HG03280 (cell line): ENCODE measurements at regions not wholly inside any gene's neighbourhood (a gene's known extent, or its start where the extent isn't known, plus 50 kb on each side); places are given as distances from the start of the nearest gene placed in this dataset.

ENCODE experiments used
- ATAC-seq: cut with Tn5 transposase; IDR thresholded peaks from one replicate; pipeline ENCODE4 v1.9.1; 2021; ENCODE audit warnings: mild to moderate bottlenecking, moderate library complexity; ENCODE audit not compliant: unreplicated experiment

DNA sequence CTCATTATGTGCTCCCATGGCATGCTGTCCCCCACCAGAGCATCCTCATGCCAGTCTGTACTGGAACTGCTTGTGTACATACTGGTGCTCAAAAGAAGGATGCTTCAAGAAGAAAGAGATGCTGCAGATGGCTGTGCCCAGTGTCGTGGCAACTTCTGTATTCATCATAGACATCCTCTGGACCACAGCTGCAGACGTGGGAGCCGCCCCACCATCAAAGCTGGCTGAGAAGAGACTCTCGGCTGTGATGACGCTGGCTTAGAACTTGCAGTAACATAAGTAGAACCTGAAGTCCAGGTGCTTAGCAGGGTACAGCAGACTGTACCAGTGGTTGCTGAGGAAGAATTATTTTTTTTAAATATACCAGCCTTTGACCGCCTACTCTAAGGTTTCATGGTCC, 112.6 kb upstream of the ARHGAP5 start:
- no peak for ATAC-seq

DNA sequence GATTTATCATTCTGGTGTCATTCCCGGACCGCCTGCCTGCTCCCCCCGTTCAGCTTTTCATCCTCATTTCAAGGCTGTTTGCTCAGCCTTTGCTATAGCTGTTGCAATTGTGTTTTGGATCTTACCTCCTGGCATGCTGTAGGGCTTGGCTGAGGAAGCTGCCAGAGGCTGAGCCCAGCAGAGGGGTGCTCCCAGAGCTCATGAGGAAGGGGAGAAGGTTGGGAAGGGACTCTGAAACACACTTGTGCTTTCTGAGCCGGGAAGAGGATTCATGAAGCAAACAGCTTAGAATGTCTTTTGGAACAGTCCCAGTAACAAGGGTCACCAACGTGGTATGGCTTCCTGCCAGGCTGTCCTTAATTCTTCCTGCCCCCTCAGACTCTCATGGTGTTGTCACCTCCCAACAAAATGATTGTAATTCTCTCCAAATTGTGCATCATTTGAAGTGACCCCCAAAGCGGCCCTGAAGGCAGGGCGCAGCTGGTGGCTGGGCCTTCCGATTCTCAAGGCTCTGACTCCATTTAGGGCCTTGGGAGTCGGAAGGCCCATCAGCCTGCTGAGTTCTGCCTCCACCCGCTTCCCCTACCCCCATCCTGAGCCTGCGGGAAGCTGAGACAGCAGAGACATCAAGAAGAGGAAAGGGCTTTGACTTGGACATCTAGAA, 111.9 kb upstream of the ARHGAP5 start:
- no peak for ATAC-seq

DNA sequence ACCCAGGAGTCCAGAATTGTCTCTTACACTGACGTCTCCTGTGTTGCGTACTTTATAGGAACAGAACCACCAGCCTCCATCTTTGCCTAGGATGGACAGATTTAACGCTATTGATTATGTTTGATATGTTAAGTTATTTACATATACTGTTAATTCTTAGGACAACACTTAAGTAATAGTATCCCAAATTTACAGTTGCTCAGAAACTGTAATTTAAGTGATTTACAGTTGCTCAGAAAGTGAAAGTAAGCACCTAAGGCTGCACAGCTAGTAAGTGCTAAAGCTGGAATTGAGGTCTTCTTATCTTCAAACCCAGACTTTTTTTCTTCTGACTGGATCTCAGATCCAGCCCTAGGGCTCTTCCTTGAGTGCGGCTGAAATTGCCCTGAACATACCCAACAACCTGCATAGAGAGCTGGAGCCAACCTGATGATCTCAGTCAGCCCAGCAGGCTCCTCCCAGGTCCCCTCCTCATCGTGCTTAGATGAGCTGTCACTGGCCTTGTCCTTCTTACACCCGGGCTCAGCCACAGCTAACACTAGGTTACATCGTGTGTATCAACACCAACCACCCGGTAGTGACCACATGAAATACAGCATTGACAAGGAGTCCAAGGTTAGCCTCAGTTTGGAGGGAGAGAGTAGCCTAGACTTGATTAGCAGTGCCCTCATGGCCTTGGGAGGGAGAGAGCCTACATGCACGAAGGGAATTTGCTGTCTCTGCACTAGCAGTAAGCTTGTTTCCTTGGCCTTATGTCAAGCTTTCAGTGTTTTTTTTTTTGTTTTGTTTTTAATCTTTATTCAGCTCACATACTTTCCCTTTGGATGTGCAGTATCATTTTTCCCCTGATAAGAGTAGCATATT, 111.1 kb upstream of the ARHGAP5 start:
- ATAC-seq = no peak

DNA sequence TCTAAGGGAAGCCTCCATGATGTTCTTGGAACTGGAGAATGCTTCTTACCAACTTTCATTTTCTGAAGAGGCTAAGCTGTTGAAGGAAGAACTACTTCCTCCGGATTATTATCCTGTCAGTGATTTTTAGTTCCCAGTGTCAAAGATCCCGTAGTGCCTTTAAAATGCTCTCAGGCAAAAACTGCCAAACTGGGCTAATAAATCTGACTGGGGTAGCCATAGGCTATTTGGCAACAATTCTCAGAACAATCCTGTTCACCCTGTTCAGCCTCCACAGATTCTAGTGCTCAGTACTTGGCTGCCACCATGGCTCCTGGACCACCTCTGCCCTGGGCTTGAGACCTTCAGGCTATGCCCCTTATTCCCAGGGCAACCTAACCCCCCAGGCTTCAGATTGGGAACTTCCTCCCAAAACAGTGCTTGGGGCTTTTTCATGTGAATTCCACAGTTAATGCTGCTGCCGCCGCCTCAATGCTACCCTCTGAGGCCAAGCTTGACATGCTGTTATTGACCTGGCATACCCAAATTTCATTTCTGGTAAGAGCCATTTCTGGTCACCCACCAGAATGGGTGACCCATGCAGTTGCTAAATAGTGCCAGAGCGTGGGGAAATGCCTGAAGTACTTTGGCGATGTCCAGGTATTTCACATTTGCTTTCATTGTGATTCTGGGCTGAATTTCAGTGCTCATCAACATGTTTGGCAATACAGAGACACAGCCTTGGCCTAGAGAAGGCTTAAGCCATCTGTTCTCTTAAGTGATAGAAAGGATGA, 110.0 kb upstream of the ARHGAP5 start:
- ATAC-seq = no peak

DNA sequence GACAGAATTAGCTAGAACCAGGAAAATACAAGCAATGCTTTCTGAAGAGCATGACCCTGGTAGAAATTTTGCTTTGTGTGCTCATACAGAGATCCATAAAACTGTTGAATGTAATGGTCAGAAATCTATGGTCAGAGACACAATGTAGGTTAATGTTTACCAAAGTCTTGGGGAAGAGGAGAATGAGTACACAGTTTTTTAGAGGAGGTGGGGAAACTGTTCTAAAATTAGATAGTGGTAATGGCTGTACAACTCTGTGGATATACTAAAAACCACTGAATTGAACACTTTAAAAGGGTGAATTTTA, 109.5 kb upstream of the ARHGAP5 start:
- ATAC-seq = no peak

- no peak for ATAC-seq
Observed at GRCh38 chr14:31968107-31968810, 108.8 kb upstream of the ARHGAP5 start.

DNA sequence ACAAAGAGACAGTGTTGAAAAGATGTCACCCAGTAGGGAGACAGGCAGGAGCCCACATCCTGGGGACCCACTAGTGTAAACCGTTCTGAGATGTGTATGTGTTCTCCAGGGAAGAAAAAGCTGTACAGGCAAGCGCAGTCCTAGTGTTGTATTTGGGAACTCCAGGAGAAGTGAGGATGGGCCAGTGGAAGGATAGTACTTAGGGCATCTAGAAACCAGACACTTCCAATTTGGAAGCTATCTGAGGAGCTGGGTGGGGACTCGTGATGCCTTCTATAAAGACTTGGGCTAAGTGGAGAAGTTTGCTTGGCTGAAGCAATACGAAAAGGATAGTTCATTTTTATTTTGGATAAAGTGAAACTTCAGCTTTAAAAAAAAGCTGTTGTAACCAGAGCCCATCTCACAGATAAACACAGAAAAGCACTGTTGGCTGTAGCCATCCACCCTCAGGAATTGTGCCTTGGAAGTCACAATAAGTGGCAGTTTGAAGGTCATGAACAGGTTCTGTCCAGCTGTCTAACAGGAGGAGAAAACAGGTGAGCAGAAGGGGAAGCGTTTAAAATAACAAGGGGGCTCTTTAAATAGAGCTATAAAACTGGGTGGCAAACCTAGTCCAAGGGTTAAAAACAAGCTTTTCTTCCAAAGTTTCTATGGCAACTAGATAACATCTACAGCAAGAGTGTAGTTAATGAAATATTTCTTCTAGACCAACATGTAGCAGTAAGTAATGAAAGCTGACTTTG, 108.0 kb upstream of the ARHGAP5 start:
- ATAC-seq = no peak

DNA sequence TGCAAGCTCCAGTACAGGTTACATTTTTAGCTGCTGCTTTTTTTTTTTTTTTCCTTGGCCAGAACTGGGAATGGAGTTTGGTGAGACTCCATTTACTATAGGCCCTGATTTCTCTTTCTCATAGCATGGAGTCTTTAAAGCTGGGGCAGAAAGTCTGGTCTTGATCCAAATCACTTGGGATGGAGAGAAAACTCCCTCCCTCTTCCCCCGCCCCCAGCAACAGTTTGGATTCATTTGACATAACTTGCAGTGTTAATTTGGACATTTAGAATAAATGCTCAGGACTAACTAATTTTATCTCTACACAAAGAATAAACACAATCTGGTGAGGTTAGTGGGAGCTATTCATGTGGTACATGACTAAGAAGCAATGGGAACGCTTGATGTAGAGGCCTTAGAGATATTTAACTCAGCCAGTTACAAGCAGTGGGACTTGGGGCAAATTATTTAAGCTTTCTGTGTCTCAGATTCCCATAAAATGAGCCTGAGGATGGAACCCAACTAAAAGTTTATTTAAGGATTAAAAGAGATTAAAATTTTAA, 107.3 kb upstream of the ARHGAP5 start:
- no peak for ATAC-seq

GRCh38 chr14:31970744-31971143, 106.4 kb upstream of the ARHGAP5 start:
- ATAC-seq = no peak

DNA sequence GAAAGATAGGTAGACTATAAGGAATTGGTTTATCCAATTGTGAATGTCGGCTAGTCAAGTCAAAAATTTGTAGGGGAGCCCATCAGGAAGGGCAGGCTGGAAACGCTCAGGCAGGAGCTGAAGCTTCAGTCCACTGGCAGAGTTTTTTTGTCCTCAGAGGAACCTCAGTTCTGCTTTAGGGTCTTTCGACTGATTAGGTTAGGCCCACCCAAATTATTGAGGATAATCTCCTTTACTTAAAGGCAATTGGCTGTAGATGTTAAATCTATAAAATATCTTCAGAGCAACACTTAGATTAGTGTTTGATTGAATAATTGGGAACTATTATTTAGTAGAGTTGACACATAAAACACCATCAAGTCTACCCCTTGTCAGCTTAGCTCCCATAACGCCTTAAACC, 105.5 kb upstream of the ARHGAP5 start:
- ATAC-seq = no peak

DNA sequence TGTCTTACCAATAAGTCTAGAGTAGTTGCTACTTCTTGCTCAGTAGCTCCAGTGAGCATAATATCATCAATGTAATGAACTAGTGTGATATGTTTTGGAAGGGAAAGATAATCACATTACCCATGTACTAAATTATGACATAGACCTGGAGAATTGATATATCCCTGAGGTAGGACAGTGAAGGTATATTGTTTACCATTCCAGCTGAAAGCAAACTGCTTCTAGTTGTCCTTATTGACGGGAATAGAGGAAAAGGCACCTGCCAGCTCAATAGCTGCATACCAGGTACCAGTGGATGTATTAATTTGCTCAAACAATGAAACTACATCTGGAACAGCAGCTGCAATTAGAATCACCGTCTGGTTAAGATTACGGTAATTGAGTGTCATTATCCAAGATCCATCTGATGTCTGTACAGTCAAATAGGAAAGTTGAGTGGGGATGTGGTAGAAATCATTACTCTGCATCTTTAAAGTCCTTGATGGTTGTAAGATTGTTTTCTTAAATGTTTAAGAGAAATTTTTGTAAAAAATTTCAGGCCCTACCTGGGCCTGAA, 100.0 kb upstream of the ARHGAP5 start:
- no peak for ATAC-seq

DNA sequence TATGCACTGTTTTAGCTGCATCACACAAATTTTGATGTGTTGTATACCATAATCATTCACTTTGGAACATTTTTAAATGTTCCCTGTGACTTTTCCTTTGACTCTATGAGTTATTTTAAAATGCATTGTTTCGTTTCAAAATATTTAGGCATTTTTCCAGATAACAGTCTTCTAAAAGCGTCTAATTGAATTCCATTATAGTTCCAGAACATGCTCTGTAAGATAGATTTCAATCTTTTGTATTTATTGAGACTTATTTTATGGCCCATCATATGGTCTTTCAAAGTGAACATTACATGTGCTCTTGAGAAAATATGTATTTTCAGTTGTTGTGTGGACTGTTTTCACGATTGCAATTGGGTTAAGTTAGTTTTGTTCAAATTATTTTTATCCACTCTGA, 98.7 kb upstream of the ARHGAP5 start:
- ATAC-seq = no peak

DNA sequence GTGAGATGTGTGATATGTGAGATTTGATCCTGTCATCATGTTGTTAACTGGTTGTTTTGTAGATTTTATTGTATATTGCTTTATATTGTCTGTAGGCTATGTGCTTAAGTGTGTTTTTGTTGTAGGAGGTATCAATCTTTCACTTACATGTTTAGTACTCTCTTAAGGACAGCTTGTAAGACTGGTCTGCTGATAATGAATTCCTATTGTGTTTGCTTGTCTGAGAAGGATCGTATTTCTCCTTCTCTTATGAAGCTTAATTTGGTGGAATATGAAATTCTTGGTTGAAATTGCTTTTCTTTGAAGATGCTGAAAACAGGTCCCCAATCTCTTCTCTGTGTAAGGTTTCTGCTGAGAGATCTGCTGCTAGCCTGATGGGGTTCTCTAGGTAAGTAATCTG, 94.5 kb upstream of the ARHGAP5 start:
- ATAC-seq = no peak

DNA sequence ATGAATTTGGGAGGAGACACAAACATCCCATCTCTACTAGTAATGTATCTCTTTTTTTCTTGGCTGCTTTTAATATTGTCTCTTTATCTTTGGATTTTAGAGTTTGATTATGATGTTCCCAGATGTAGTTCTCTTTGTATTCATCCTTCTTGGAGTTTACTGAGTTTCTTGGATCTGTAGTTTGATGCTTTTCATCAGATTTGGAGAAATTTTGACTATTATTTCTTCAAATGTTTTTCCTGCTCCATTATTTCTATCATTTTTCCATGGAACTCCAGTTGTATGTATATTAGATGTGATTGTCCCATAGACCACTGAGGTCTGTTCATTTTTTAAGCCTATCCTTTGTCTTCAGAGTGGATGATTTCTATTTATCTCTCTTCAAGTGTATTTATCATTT, 90.7 kb upstream of the ARHGAP5 start:
- no peak for ATAC-seq

DNA sequence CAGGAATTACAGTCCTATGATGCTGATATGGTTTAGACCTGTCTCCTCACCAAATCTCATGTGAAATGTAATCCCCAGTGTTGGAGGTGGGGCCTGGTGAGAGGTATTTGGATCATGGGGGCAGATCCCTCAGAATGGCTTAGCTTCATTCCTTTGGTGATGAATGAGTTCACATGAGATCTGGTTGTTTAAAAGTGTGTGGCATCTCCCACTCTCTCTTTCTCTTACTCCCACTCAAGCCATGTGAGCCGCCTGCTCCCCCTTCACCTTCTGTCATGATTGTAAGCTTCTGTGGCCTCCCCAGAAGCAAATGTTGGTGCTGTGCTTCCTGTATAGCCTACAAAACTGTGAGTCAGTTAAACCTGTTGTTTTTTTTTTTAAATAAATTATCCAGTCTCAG, 89.4 kb upstream of the ARHGAP5 start:
- ATAC-seq = no peak

GRCh38 chr14:31988244-31988643, 88.9 kb upstream of the ARHGAP5 start:
- no peak for ATAC-seq

DNA sequence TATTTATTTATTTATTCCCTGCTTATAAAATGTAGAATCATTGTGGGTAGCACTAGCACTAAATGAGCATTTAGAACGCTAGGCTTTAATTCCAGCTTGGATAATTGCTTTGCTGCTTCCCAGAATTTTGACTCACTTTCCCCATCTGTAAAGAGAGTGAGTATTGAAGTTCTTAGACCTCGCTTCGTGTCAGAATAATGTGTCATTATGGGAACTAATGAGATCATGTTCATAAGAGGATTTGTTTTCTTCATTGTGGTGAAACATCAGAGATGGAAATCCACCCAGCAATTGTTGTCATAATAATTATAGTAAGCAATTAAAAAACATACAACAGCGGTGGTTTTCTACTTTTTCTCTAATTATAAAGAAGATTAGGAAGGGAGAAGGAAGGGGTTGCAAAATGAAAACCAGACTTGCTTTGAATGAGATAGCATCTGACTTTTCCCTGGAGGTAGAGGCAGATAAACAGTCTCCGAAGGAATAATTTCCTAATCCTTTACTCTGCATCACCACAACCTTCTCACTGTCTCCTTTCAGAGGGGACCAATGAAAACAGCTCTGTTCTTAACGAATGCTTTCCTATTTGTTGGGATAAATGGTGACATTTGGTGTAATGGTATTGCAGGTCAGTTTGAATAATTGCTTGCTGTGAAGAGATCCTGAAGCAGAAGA, 86.8 kb upstream of the ARHGAP5 start:
- ATAC-seq = no peak

GRCh38 chr14:31990926-31991572, 86.1 kb upstream of the ARHGAP5 start:
- no peak for ATAC-seq

DNA sequence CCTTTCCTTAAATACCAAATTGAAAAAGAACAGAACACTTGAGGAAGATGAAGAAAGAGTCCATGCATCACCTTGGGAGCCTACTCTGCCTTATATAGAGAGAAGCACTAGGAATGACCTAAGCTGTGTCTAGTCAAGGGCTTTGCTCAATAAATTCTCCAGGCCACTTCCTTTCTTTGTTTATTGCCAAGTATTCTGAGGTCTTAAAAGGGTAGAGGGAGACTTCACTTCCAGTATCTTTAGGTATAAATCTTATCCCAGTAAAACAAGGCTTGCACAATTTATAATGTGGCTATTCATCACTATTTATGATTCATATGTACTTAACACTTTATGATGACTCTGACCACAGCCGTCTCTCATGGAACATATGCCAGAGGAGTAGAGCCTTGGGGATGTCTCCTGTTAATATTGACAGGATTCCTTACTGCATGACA, 85.1 kb upstream of the ARHGAP5 start:
- ATAC-seq = no peak
